SH-SY5Y (cell line): ENCODE measurements at regions not wholly inside any gene's neighbourhood (a gene's known extent, or its start where the extent isn't known, plus 50 kb on each side); places are given as distances from the start of the nearest gene placed in this dataset.

ENCODE experiments used
- GATA2 ChIP-seq: IDR thresholded peaks from 2 replicates; pipeline ENCODE4 v1.6.1; 2011; ENCODE audit warnings: mild to moderate bottlenecking, low read depth, low read length
- GATA3 ChIP-seq: IDR thresholded peaks from 2 replicates; pipeline ENCODE4 v1.6.1; 2011; ENCODE audit warnings: low read depth, mild to moderate bottlenecking, low read length, moderate library complexity

GRCh38 chr6:68256391-68256790 is 378.7 kb upstream of the ADGRB3 start:
- TF ChIP-seq GATA2 (no peak), GATA3 (no peak)
